ENCODE measurements at regions not wholly inside any gene's neighbourhood (a gene's known extent, or its start where the extent isn't known, plus 50 kb on each side); places are given as distances from the start of the nearest gene placed in this dataset.
"Not testable (repeated sequence)": the region's sequence is repeated elsewhere in the genome, so short reads cannot be mapped to it uniquely, and the experiment has no call there.

- TF ChIP-seq CTCF (IDR thresholded peaks at IDR 0.05); POLR2A (IDR thresholded peaks at IDR 0.05); POLR2AphosphoS5 (IDR thresholded peaks at IDR 0.05; ENCODE audit: insufficient read depth in 1 of 2, low read depth in 1 of 2): not testable (repeated sequence)
Observed at GRCh38 chr16:88204131-88205110, 178.3 kb upstream of the ZNF469 start.

Measured in vagina (tissue), 2 donors.